RWPE1 (cell line): ENCODE measurements at regions not wholly inside any gene's neighbourhood (a gene's known extent, or its start where the extent isn't known, plus 50 kb on each side); places are given as distances from the start of the nearest gene placed in this dataset.

ENCODE experiments used
- CTCF ChIA-PET: fragments of 350-600 bp; sonication (Branson Sonifier 250); formaldehyde crosslinking; extraction: SDS; loops from one replicate; lab custom pipeline; 2021; lab: Yijun Ruan, JAX
- POLR2A ChIA-PET: fragments of 400-600 bp; formaldehyde crosslinking; extraction: SDS; loops from one replicate; lab custom pipeline; 2020; ENCODE audit warnings: antibody characterized with exemption; ENCODE audit not compliant: low non-redundant PET; lab: Yijun Ruan, JAX
- DNase-seq: peaks from one replicate; pipeline ENCODE4 v3.0.0; 2012; ENCODE audit warnings: low spot score
- H3K27ac ChIP-seq: fragments of 450-650 bp; 2 replicates; pipeline ENCODE4 v1.5.1; 2017
- TF ChIP-seq, protein P1 (sequence below): fragments of 450-650 bp; conservative IDR thresholded peaks from 2 replicates; pipeline ENCODE4 v1.5.1; 2017; ENCODE audit warnings: low read depth, mild to moderate bottlenecking

DNA sequence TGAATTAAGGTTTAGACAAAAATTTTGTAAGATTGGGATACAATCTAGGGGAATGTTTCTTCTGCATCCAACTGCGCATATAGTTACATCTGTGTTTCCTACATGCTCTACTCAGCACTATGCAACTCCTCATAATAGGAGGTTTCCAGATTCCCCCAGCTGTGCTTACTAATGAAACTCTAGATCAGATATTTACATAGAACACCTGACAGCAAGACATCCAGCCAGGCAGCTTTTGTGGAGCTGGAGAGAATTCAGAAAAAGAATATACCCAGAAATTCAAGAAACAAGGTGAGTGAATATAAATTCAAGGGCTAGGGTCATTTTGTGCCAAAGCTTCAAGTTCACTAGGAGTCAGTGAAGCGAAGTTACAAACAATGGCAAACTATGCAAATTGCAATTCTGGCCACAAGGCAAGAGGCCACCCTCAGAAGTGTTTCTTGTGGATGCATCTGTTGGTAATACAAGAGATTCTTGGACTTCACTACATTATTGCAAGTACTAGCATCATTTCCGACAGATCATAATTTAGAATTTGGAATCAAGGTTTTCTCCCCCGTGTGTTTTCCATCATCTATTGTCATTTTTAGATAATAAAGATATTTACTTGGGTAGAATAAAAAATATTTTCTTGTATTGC, 341.2 kb upstream of the NAV3 start:
- ChIA-PET CTCF (no interaction called here), POLR2A (no interaction called here)
- H3K27ac ChIP-seq: no peak overlapping the region
- no peak for DNase-seq
- TF ChIP-seq, protein P1, sequence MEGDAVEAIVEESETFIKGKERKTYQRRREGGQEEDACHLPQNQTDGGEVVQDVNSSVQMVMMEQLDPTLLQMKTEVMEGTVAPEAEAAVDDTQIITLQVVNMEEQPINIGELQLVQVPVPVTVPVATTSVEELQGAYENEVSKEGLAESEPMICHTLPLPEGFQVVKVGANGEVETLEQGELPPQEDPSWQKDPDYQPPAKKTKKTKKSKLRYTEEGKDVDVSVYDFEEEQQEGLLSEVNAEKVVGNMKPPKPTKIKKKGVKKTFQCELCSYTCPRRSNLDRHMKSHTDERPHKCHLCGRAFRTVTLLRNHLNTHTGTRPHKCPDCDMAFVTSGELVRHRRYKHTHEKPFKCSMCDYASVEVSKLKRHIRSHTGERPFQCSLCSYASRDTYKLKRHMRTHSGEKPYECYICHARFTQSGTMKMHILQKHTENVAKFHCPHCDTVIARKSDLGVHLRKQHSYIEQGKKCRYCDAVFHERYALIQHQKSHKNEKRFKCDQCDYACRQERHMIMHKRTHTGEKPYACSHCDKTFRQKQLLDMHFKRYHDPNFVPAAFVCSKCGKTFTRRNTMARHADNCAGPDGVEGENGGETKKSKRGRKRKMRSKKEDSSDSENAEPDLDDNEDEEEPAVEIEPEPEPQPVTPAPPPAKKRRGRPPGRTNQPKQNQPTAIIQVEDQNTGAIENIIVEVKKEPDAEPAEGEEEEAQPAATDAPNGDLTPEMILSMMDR: no peak

DNA sequence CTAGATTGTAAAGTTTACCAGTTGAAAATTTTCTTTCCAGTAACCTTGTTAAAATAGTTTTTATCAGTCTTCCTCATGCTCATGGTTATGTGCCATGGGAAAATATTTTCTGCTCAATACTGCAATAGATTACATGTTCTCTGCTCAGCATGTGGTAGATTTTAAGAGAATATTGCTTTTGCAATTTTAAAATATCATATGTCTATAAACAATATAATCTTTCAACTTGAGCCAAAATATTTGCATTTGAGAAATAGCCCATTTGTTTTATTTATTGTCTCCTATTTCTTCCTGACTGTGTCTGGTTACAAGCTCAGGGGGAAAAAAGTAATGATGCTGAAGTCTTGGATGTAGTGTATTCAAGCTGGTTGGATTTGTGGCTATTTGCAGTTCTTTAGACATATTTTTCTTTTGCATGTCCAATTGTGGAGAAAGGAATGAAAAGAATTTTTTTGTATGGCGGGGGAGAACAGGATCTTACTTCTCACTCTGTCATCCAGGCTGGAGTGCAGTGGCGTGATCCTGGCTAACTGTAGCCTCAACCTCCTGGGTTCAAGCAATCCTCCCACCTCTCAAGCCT, 342.6 kb upstream of the NAV3 start:
- no peak overlapping the region for H3K27ac ChIP-seq
- TF ChIP-seq, protein P1: no peak
- DNase-seq: no peak
- ChIA-PET POLR2A (no interaction called here), CTCF (no interaction called here)

DNA sequence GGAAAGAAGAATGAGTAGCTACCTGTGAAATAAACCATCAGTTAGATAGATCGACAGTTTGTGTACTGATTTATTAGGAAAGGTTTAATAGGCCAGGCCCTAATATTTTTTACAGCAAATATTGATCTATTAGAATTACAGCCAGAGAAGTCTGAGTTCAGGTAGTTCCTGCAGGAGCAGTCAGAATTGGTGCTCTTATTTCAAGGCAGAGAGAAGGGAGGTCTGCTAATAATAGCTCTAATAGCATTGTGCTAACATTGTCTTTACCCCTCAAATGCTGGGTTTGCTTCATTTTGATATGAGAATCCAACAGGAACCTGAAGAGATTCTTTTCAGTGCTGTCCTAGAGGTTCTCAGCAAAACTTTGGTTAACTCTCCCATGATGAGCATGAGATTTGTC, 343.8 kb upstream of the NAV3 start:
- TF ChIP-seq, protein P1: no peak
- ChIA-PET CTCF (no interaction called here), POLR2A (no interaction called here)
- DNase-seq: no peak
- no peak overlapping the region for H3K27ac ChIP-seq

DNA sequence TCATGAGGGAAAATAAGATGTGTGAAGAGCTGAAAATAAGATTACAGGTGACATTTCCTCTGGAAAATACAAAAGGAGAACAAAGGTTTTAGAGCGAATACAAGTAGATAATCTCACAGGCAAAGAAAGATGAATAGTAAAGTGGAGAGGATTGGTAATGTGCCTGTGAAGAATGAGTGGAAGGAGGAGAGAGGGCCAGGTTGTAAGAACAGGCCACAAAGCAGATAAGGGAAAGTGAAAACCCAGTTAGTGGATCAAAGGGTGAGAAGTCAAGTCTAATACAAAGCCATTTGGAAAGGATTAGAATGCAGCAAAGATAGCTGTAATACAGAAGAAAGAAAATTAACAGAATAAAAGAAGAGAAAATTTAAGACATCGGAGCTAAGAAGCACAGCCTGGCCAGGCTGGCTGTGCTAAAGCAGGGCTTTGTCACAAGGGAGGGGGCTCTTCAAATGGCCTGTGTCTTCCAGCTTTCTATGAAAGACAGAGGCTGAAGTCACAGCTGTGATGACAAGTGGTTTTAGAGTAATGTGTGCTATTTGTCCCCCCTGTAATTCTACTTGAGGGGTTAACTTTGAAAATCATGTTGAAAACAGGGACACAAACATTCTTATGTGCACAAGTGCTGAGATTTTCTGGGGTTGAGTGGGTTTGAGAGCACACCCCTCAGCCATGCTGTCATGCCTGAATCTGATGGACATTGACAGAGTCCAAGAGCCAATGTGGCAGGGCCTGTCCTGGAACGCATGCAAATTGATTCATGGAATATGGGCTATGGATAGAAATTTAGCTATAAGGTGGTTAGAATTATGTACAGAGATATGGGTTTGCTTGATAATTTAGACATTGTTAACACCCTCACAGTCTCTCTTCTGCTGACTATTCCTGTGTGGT, 344.5 kb upstream of the NAV3 start:
- H3K27ac ChIP-seq: no peak overlapping the region
- POLR2A ChIA-PET: no interaction called here
- DNase-seq: no peak
- TF ChIP-seq, protein P1: no peak
- CTCF ChIA-PET: no interaction called here

DNA sequence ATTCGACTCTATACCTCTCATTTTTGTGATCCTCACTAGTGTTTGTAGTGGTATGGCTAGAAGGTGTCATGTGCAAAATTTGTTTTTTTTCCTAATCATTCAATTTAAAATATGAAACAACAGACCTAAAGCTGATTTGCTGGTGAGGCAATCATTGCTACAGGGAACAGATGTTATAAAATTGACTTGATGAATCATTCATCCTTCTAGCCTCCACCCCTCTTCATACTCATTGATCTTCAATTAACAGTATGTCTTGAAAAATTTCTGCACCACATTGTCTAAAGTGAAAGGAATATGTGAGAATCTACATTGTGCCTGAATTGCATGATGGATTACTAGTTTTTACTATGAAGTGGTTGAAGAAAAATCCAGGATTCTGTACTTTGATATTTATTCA, 349.0 kb upstream of the NAV3 start:
- ChIA-PET CTCF (no interaction called here), POLR2A (no interaction called here)
- no peak overlapping the region for H3K27ac ChIP-seq
- DNase-seq: no peak
- TF ChIP-seq, protein P1: no peak

DNA sequence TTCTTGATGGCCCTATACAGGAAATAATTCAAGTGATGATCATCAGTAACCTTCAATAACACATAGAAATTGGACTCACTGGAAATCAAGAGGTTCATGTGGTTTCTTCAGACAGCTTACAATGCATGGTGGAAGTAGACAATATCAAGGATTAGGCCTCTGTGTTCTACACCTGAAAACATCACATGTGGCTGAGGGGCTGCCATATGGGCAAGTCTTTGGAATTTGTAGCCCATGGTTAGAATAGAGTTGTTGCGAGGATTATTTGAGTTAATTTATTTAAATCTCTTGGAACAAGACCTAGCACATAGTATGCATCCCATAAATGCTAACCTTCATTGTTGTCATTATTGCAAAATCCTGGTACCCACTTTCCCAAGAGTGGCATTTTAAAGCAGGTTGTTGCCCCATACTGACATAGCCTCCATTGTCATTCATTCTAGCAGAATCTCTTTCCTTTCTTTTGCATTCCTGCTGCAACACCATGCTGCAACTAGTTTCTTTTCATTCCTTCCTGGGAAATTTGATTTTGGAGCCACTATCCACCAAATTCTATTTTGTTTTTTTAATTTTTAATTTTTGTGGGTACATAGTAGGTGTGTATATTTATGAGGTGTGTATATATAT, 352.7 kb upstream of the NAV3 start:
- DNase-seq: no peak
- ChIA-PET CTCF (no interaction called here), POLR2A (no interaction called here)
- TF ChIP-seq, protein P1: no peak
- H3K27ac ChIP-seq: no peak overlapping the region
